HEK293 (cell line): ENCODE measurements at regions not wholly inside any gene's neighbourhood (a gene's known extent, or its start where the extent isn't known, plus 50 kb on each side); places are given as distances from the start of the nearest gene placed in this dataset.

ENCODE experiments used
- CTCF ChIA-PET: fragments of 350-600 bp; formaldehyde crosslinking; extraction: SDS; loops from one replicate; lab custom pipeline; 2021; ENCODE audit warnings: antibody characterized with exemption; lab: Yijun Ruan, JAX
- POLR2A ChIA-PET: fragments of 300-600 bp; formaldehyde crosslinking; extraction: SDS; loops from one replicate; lab custom pipeline; 2020; ENCODE audit warnings: antibody characterized with exemption, inconsistent platforms; lab: Yijun Ruan, JAX
- H3K27ac ChIP-seq: fragments of 200-500 bp; sonication (Bioruptor generic); 2 replicates; pipeline ENCODE4 v1.5.1; 2014; ENCODE audit warnings: low read depth, low read length, control low read depth, inconsistent platforms; ENCODE audit errors: extremely low read depth
- H3K36me3 ChIP-seq, 2 experiments: fragments of 200-500 bp in 1 of 2; sonication (Bioruptor generic) in 1 of 2; 1 replicate in 1 of 2; 2 replicates in 1 of 2; pipeline ENCODE4 v1.5.1; 2014 to 2017; ENCODE audit warnings: inconsistent platforms in 2 of 2, low read length in 2 of 2; ENCODE audit not compliant: control insufficient read depth in 2 of 2, insufficient read depth in 1 of 2
- H3K4me1 ChIP-seq: fragments of 200-500 bp; sonication (Bioruptor generic); 2 replicates; pipeline ENCODE4 v1.5.1; 2014; ENCODE audit warnings: mild to moderate bottlenecking, low read length, inconsistent platforms; ENCODE audit not compliant: control insufficient read depth, insufficient read depth
- H3K4me3 ChIP-seq: 2 replicates; pipeline ENCODE4 v1.5.1; 2011; ENCODE audit warnings: low read depth, mild to moderate bottlenecking, control low read depth, low read length, moderate library complexity
- H3K9me3 ChIP-seq: fragments of 200-500 bp; sonication (Bioruptor generic); 2 replicates; pipeline ENCODE4 v1.5.1; 2014; ENCODE audit warnings: low read depth, low read length, inconsistent platforms; ENCODE audit not compliant: control insufficient read depth, insufficient read depth
- FEZF1 ChIP-seq: fragments of 450-650 bp; formaldehyde crosslinking; IDR thresholded peaks from 2 replicates; pipeline ENCODE4 v1.5.1; 2016; ENCODE audit warnings: missing biosample characterization, missing genetic modification characterization
- HIC1 ChIP-seq: fragments of 450-650 bp; formaldehyde crosslinking; IDR thresholded peaks from 2 replicates; pipeline ENCODE4 v1.5.1; 2016; ENCODE audit warnings: missing biosample characterization, missing genetic modification characterization
- HOXC10 ChIP-seq: sonication (generic); formaldehyde crosslinking; IDR thresholded peaks from 2 replicates; pipeline ENCODE4 v1.8.1; 2023; ENCODE audit warnings: mild to moderate bottlenecking, missing genetic modification reagents
- INSM2 ChIP-seq: fragments of 450-650 bp; formaldehyde crosslinking; IDR thresholded peaks from 2 replicates; pipeline ENCODE4 v1.5.1; 2016; ENCODE audit warnings: missing biosample characterization, missing genetic modification characterization
- OSR2 ChIP-seq: fragments of 450-650 bp; formaldehyde crosslinking; IDR thresholded peaks from 2 replicates; pipeline ENCODE4 v1.5.1; 2016; ENCODE audit warnings: missing biosample characterization, missing genetic modification characterization
- REPIN1 ChIP-seq: fragments of 450-650 bp; formaldehyde crosslinking; IDR thresholded peaks from 2 replicates; pipeline ENCODE4 v1.5.1; 2017; ENCODE audit warnings: missing biosample characterization, missing genetic modification characterization, low read depth
- SETDB1 ChIP-seq: IDR thresholded peaks from one replicate; pipeline ENCODE4 v1.6.1; 2017; ENCODE audit warnings: mild to moderate bottlenecking, low read length, moderate library complexity, mixed read lengths; ENCODE audit not compliant: insufficient read length
- TRIM28 ChIP-seq: IDR thresholded peaks from 2 replicates; pipeline ENCODE4 v1.6.1; 2011; ENCODE audit warnings: low read length, control low read depth, borderline replicate concordance
- ZBTB1 ChIP-seq: fragments of 450-650 bp; formaldehyde crosslinking; IDR thresholded peaks from 2 replicates; pipeline ENCODE4 v1.5.1; 2016; ENCODE audit warnings: missing biosample characterization, missing genetic modification characterization
- ZFP41 ChIP-seq: fragments of 450-650 bp; formaldehyde crosslinking; IDR thresholded peaks from 2 replicates; pipeline ENCODE4 v1.5.1; 2016; ENCODE audit warnings: missing biosample characterization, missing genetic modification characterization, borderline replicate concordance
- ZNF19 ChIP-seq: fragments of 450-650 bp; formaldehyde crosslinking; IDR thresholded peaks from 2 replicates; pipeline ENCODE4; 2016; ENCODE audit warnings: missing biosample characterization, missing genetic modification characterization, low read depth
- ZNF350 ChIP-seq: fragments of 450-650 bp; formaldehyde crosslinking; IDR thresholded peaks from 2 replicates; pipeline ENCODE4 v1.5.0; 2017; ENCODE audit warnings: missing biosample characterization, mild to moderate bottlenecking, missing genetic modification characterization
- ZNF423 ChIP-seq: fragments of 450-650 bp; formaldehyde crosslinking; IDR thresholded peaks from 2 replicates; pipeline ENCODE4 v1.5.1; 2016; ENCODE audit warnings: missing biosample characterization, missing genetic modification characterization
- ZNF426 ChIP-seq: fragments of 450-650 bp; formaldehyde crosslinking; IDR thresholded peaks from 2 replicates; pipeline ENCODE4 v1.5.1; 2017; ENCODE audit warnings: missing biosample characterization, missing genetic modification characterization, mild to moderate bottlenecking, inconsistent platforms, moderate library complexity
- ZNF449 ChIP-seq: fragments of 450-650 bp; formaldehyde crosslinking; IDR thresholded peaks from 2 replicates; pipeline ENCODE4 v1.5.1; 2017; ENCODE audit warnings: missing biosample characterization, mild to moderate bottlenecking, missing genetic modification characterization, moderate library complexity
- ZNF514 ChIP-seq: fragments of 450-650 bp; formaldehyde crosslinking; IDR thresholded peaks from 2 replicates; pipeline ENCODE4 v1.5.1; 2016; ENCODE audit warnings: missing biosample characterization, missing genetic modification characterization
- ZNF560 ChIP-seq: fragments of 450-650 bp; formaldehyde crosslinking; IDR thresholded peaks from 2 replicates; pipeline ENCODE4 v1.5.1; 2017; ENCODE audit warnings: missing biosample characterization, missing genetic modification characterization, borderline replicate concordance
- ZNF580 ChIP-seq: fragments of 450-650 bp; formaldehyde crosslinking; IDR thresholded peaks from 2 replicates; pipeline ENCODE4 v1.5.1; 2016; ENCODE audit warnings: missing biosample characterization, missing genetic modification characterization
- ZNF777 ChIP-seq: fragments of 450-650 bp; formaldehyde crosslinking; IDR thresholded peaks from 2 replicates; pipeline ENCODE4 v1.5.1; 2017; ENCODE audit warnings: missing biosample characterization, missing genetic modification characterization, borderline replicate concordance
- ZNF792 ChIP-seq: fragments of 450-650 bp; formaldehyde crosslinking; IDR thresholded peaks from 2 replicates; pipeline ENCODE4 v1.5.1; 2016; ENCODE audit warnings: missing biosample characterization, missing genetic modification characterization
- ZNF837 ChIP-seq: fragments of 450-650 bp; formaldehyde crosslinking; IDR thresholded peaks from 2 replicates; pipeline ENCODE4 v1.5.1; 2016; ENCODE audit warnings: missing biosample characterization, missing genetic modification characterization

GRCh38 chr3:30341079-30341478 is 265.3 kb upstream of the TGFBR2 start:
- no peaks in the 10 kb centered on the region for H3K36me3 ChIP-seq
- H3K4me3 ChIP-seq, result no peak overlapping the region
- POLR2A ChIA-PET, result no interaction called here
- no peak for TF ChIP-seq OSR2 (tag by site-specific recombination)
- TF ChIP-seq ZNF837 (tag by site-specific recombination), result no peak
- no peak for TF ChIP-seq ZNF449 (tag by site-specific recombination)
- no peak overlapping the region for H3K27ac ChIP-seq
- peaks cover 3% of the 10 kb centered on the region; the same call in 1 of the 2 replicates for H3K4me1 ChIP-seq
- H3K9me3 ChIP-seq, result no peaks in the 10 kb centered on the region
- CTCF ChIA-PET, result interaction anchor here (0.7 kb wide), 1 partner anchor 786 kb away, joined by 3 read pairs; no protein-coding TSS in a partner anchor

GRCh38 chr3:30341851-30342250 is 264.6 kb upstream of the TGFBR2 start:
- TF ChIP-seq ZNF777 (tag by site-specific recombination), result no peak
- no peak for TF ChIP-seq ZNF423 (tag by site-specific recombination)
- no peak for TF ChIP-seq ZNF19 (tag by site-specific recombination)
- TF ChIP-seq INSM2, result no peak
- TF ChIP-seq ZNF580 (tag by site-specific recombination), result no peak
- TF ChIP-seq HIC1, result no peak
- TF ChIP-seq ZFP41 (tag by site-specific recombination), result no peak
- no peak for TF ChIP-seq ZNF350 (tag by site-specific recombination)
- no peak for TF ChIP-seq SETDB1
- TF ChIP-seq ZNF514, result no peak
- TF ChIP-seq ZNF560, result no peak
- no peak for TF ChIP-seq FEZF1 (tag by site-specific recombination)
- TF ChIP-seq REPIN1 (tag by site-specific recombination), result no peak
- no peak for TF ChIP-seq ZNF792 (tag by site-specific recombination)
- no peak for TF ChIP-seq ZNF426 (tag by site-specific recombination)
- TF ChIP-seq TRIM28, result no peak
- TF ChIP-seq HOXC10 (CRISPR knock-in tag), result no peak
- TF ChIP-seq ZBTB1, result no peak
- peaks cover 3% of the 10 kb centered on the region; the same call in 1 of the 2 replicates for H3K4me1 ChIP-seq
- no peak overlapping the region for H3K4me3 ChIP-seq
- H3K27ac ChIP-seq, result no peak overlapping the region
- ChIA-PET CTCF (no interaction called here), POLR2A (no interaction called here)
- no peaks in the 10 kb centered on the region for H3K9me3 ChIP-seq
- no peaks in the 10 kb centered on the region for H3K36me3 ChIP-seq
